ENCODE measurements at regions not wholly inside any gene's neighbourhood (a gene's known extent, or its start where the extent isn't known, plus 50 kb on each side); places are given as distances from the start of the nearest gene placed in this dataset.

- Histone ChIP-seq H2BK120ac (ENCODE audit: low read depth, low read length) (no peak overlapping the region), H3K9me1 (ENCODE audit: insufficient read depth, low read length) (no peaks in the 10 kb centered on the region), H3K56ac (ENCODE audit: extremely low read depth, insufficient read depth, low read length) (no peak overlapping the region), H4K5ac (ENCODE audit: low read depth, low read length) (no peak overlapping the region), H3K9ac (ENCODE audit: low read depth, low read length) (no peak overlapping the region), H3K4me2 (ENCODE audit: low read depth, low read length) (no peak overlapping the region), H3K18ac (ENCODE audit: low read depth, low read length) (no peak overlapping the region), H3K79me1 (ENCODE audit: low read depth in 1 of 2, low read length in 2 of 2) (no peaks in the 10 kb centered on the region), H4K20me1 (ENCODE audit: insufficient read depth, low read length) (no peaks in the 10 kb centered on the region), H3K4me1 (ENCODE audit: control insufficient read depth, insufficient read depth, low read length) (no peaks in the 10 kb centered on the region), H2BK15ac (ENCODE audit: low read depth, low read length) (no peak overlapping the region), H3K27ac (ENCODE audit: insufficient read depth, low read length) (no peak overlapping the region), H3K4me3 (ENCODE audit: insufficient read depth, low read depth, low read length) (no peak overlapping the region), H2BK20ac (ENCODE audit: low read depth, low read length) (no peak overlapping the region), H3K23ac (ENCODE audit: low read depth, low read length) (no peak overlapping the region), H3K27me3 (ENCODE audit: control insufficient read depth, insufficient read depth, low read length) (no peaks in the 10 kb centered on the region), H4K8ac (ENCODE audit: low read depth in 2 of 2, low read length in 2 of 2) (no peak overlapping the region), H2AFZ (replicated peaks; ENCODE audit: low read length, poor library complexity) (no peak overlapping the region), H2AK5ac (ENCODE audit: low read depth, low read length) (no peak overlapping the region), H3K4ac (ENCODE audit: low read depth, low read length) (no peak overlapping the region), H3K14ac (replicated peaks; ENCODE audit: low read depth, low read length) (no peak overlapping the region), H3K36me3 (ENCODE audit: control insufficient read depth, insufficient read depth, low read length) (no peaks in the 10 kb centered on the region), H3K9me3 (ENCODE audit: control insufficient read depth, insufficient read depth, low read length) (peaks cover 5% of the 10 kb centered on the region; the same call in 1 of the 2 replicates), H4K91ac (ENCODE audit: insufficient read depth, low read depth, low read length) (no peak overlapping the region), H2BK5ac (ENCODE audit: low read depth, low read length, poor library complexity, severe bottlenecking) (no peak overlapping the region), H2AK9ac (replicated peaks; ENCODE audit: low read depth, low read length, poor library complexity) (no peak overlapping the region)
- WGBS, 2 experiments (ENCODE audit: extremely low coverage in 2 of 2, insufficient read length in 1 of 2) = no CpG with 5 or more reads among the region's 6 CpGs
- dilution Hi-C loops (cut with HindIII; ENCODE audit: low sequenced_read_pairs, unreplicated experiment) = no loop called here
- DNase-seq = no peak
- in situ Hi-C loops (cut with MboI; ENCODE audit: low sequenced_read_pairs) = no loop called here
- ChIA-PET CTCF (no interaction called here), POLR2A (ENCODE audit: unreplicated experiment) (no interaction called here)
- ATAC-seq (ENCODE audit: low read depth) = no peak
- TF ChIP-seq NFE2L2 (IDR thresholded peaks at IDR 0.05; ENCODE audit: low read depth, low read length) (no peak), SMC3 (IDR thresholded peaks at IDR 0.05; ENCODE audit: low read depth, low read length) (no peak), RCOR1 (IDR thresholded peaks at IDR 0.05; ENCODE audit: insufficient replicate concordance, low read length) (no peak), ELK1 (IDR thresholded peaks at IDR 0.05; ENCODE audit: borderline replicate concordance, low read depth, low read length) (no peak), MXI1 (IDR thresholded peaks at IDR 0.05; ENCODE audit: borderline replicate concordance, low read depth, low read length) (no peak), CHD1 (IDR thresholded peaks at IDR 0.05; ENCODE audit: low read depth, low read length) (no peak), FOS (IDR thresholded peaks at IDR 0.05; ENCODE audit: low read depth, low read length) (no peak), MAFK (IDR thresholded peaks at IDR 0.05; ENCODE audit: low read depth, low read length) (no peak), RAD21 (IDR thresholded peaks at IDR 0.05; ENCODE audit: low read length) (no peak), BHLHE40 (IDR thresholded peaks at IDR 0.05; ENCODE audit: low read depth, low read length) (no peak), MAZ (IDR thresholded peaks at IDR 0.05; ENCODE audit: borderline replicate concordance, low read depth, low read length) (no peak), RFX5 (IDR thresholded peaks at IDR 0.05; ENCODE audit: low read depth, low read length) (no peak), USF2 (IDR thresholded peaks at IDR 0.05; ENCODE audit: low read depth, low read length) (no peak)
- intact Hi-C loops (cut with micrococcal nuclease) = no loop called here
- BruUV-seq (replicated peaks) = no TSS peak
Measured at GRCh38 chr6:63099772-63100459, 111.4 kb upstream of the FKBP1C start.

Data from IMR-90 (cell line).